ENCODE measurements at regions not wholly inside any gene's neighbourhood (a gene's known extent, or its start where the extent isn't known, plus 50 kb on each side); places are given as distances from the start of the nearest gene placed in this dataset.
"Not testable (repeated sequence)": the region's sequence is repeated elsewhere in the genome, so short reads cannot be mapped to it uniquely, and the experiment has no call there.

- no peak overlapping the region for H3K27ac Mint-ChIP-seq
- no peaks in the 10 kb centered on the region for H3K36me3 Mint-ChIP-seq (ENCODE audit: low read depth)
- no peak for DNase-seq
- H3K4me3 Mint-ChIP-seq = no peak overlapping the region
- CTCF ChIA-PET = no interaction called here
- peaks cover 2% of the 10 kb centered on the region for H3K27me3 Mint-ChIP-seq
- H3K9me3 Mint-ChIP-seq = peaks cover 2% of the 10 kb centered on the region
- H3K4me1 Mint-ChIP-seq = no peaks in the 10 kb centered on the region
- POLR2A ChIA-PET = no interaction called here
Measured at GRCh38 chr2:175597286-175597685, 404.8 kb downstream of the LNPK start.

- no peak overlapping the region for H3K27ac Mint-ChIP-seq
- POLR2A ChIA-PET = no interaction called here
- no peaks in the 10 kb centered on the region for H3K4me1 Mint-ChIP-seq
- no peak overlapping the region for H3K4me3 Mint-ChIP-seq
- H3K27me3 Mint-ChIP-seq = peaks cover 2% of the 10 kb centered on the region
- peaks cover 2% of the 10 kb centered on the region for H3K9me3 Mint-ChIP-seq
- DNase-seq = no peak
- CTCF ChIA-PET = no interaction called here
- no peaks in the 10 kb centered on the region for H3K36me3 Mint-ChIP-seq (ENCODE audit: low read depth)
Measured at GRCh38 chr2:175595139-175595538, 406.9 kb downstream of the LNPK start.

GRCh38 chr2:175593686-175594525 is 408.2 kb downstream of the LNPK start:
- DNase-seq; H3K36me3 Mint-ChIP-seq (ENCODE audit: low read depth); H3K27me3 Mint-ChIP-seq; H3K4me3 Mint-ChIP-seq; H3K9me3 Mint-ChIP-seq; H3K4me1 Mint-ChIP-seq; H3K27ac Mint-ChIP-seq; CTCF ChIA-PET; POLR2A ChIA-PET: not testable (repeated sequence)

GRCh38 chr2:175588213-175588612 is 406.7 kb upstream of the ATP5MC3 start:
- H3K9me3 Mint-ChIP-seq; H3K27ac Mint-ChIP-seq; H3K36me3 Mint-ChIP-seq (ENCODE audit: low read depth); CTCF ChIA-PET; DNase-seq; POLR2A ChIA-PET; H3K27me3 Mint-ChIP-seq; H3K4me1 Mint-ChIP-seq; H3K4me3 Mint-ChIP-seq: not testable (repeated sequence)

- Mint-ChIP-seq H3K4me1 (no peaks in the 10 kb centered on the region), H3K4me3 (no peak overlapping the region), H3K36me3 (ENCODE audit: low read depth) (no peaks in the 10 kb centered on the region), H3K9me3 (no peaks in the 10 kb centered on the region), H3K27me3 (no peaks in the 10 kb centered on the region), H3K27ac (no peak overlapping the region)
- CTCF ChIA-PET = no interaction called here
- POLR2A ChIA-PET = no interaction called here
- DNase-seq = no peak
Measured at GRCh38 chr2:175585496-175585895, 404.0 kb upstream of the ATP5MC3 start.

- Mint-ChIP-seq H3K4me1 (peaks cover 6% of the 10 kb centered on the region), H3K36me3 (ENCODE audit: low read depth) (no peaks in the 10 kb centered on the region), H3K27ac (no peak overlapping the region), H3K9me3 (no peaks in the 10 kb centered on the region), H3K4me3 (no peak overlapping the region), H3K27me3 (no peaks in the 10 kb centered on the region)
- no peak for DNase-seq
- CTCF ChIA-PET = no interaction called here
- POLR2A ChIA-PET = no interaction called here
Measured at GRCh38 chr2:175580652-175581051, 399.1 kb upstream of the ATP5MC3 start.

- H3K4me3 Mint-ChIP-seq = no peak overlapping the region
- no peaks in the 10 kb centered on the region for H3K9me3 Mint-ChIP-seq
- POLR2A ChIA-PET = no interaction called here
- peaks cover 12% of the 10 kb centered on the region for H3K4me1 Mint-ChIP-seq
- CTCF ChIA-PET = no interaction called here
- H3K27ac Mint-ChIP-seq = no peak overlapping the region
- no peaks in the 10 kb centered on the region for H3K36me3 Mint-ChIP-seq (ENCODE audit: low read depth)
- peaks cover 4% of the 10 kb centered on the region for H3K27me3 Mint-ChIP-seq
- no peak for DNase-seq
Measured at GRCh38 chr2:175579646-175580045, 398.1 kb upstream of the ATP5MC3 start.

GRCh38 chr2:175577368-175577970 is 396.0 kb upstream of the ATP5MC3 start:
- H3K9me3 Mint-ChIP-seq = no peaks in the 10 kb centered on the region
- no peak for DNase-seq
- no peaks in the 10 kb centered on the region for H3K36me3 Mint-ChIP-seq (ENCODE audit: low read depth)
- H3K4me3 Mint-ChIP-seq = no peak overlapping the region
- H3K27ac Mint-ChIP-seq = no peak overlapping the region
- H3K27me3 Mint-ChIP-seq = peaks cover 9% of the 10 kb centered on the region
- peaks cover 12% of the 10 kb centered on the region for H3K4me1 Mint-ChIP-seq
- ChIA-PET CTCF (no interaction called here), POLR2A (no interaction called here)

GRCh38 chr2:175576875-175577274 is 395.4 kb upstream of the ATP5MC3 start:
- Mint-ChIP-seq H3K27me3 (peaks cover 11% of the 10 kb centered on the region), H3K4me1 (peaks cover 12% of the 10 kb centered on the region), H3K36me3 (ENCODE audit: low read depth) (no peaks in the 10 kb centered on the region), H3K4me3 (no peak overlapping the region), H3K9me3 (no peaks in the 10 kb centered on the region), H3K27ac (no peak overlapping the region)
- ChIA-PET CTCF (no interaction called here), POLR2A (no interaction called here)
- DNase-seq = no peak

- no peaks in the 10 kb centered on the region for H3K36me3 Mint-ChIP-seq (ENCODE audit: low read depth)
- no peaks in the 10 kb centered on the region for H3K9me3 Mint-ChIP-seq
- H3K27ac Mint-ChIP-seq = no peak overlapping the region
- no peak overlapping the region for H3K4me3 Mint-ChIP-seq
- no peak for DNase-seq
- ChIA-PET POLR2A (no interaction called here), CTCF (no interaction called here)
- peaks cover 12% of the 10 kb centered on the region for H3K4me1 Mint-ChIP-seq
- H3K27me3 Mint-ChIP-seq = peaks cover 11% of the 10 kb centered on the region
Measured at GRCh38 chr2:175576270-175576669, 394.8 kb upstream of the ATP5MC3 start.

- no peak overlapping the region for H3K27ac Mint-ChIP-seq
- H3K9me3 Mint-ChIP-seq = no peaks in the 10 kb centered on the region
- H3K36me3 Mint-ChIP-seq (ENCODE audit: low read depth) = no peaks in the 10 kb centered on the region
- peaks cover 12% of the 10 kb centered on the region for H3K4me1 Mint-ChIP-seq
- ChIA-PET CTCF (no interaction called here), POLR2A (no interaction called here)
- DNase-seq = no peak
- H3K4me3 Mint-ChIP-seq = no peak overlapping the region
- peaks cover 11% of the 10 kb centered on the region for H3K27me3 Mint-ChIP-seq
Measured at GRCh38 chr2:175575346-175576258, 394.1 kb upstream of the ATP5MC3 start.

- no peak for DNase-seq
- no peak overlapping the region for H3K4me3 Mint-ChIP-seq
- no peaks in the 10 kb centered on the region for H3K36me3 Mint-ChIP-seq (ENCODE audit: low read depth)
- H3K27ac Mint-ChIP-seq = no peak overlapping the region
- ChIA-PET POLR2A (no interaction called here), CTCF (no interaction called here)
- H3K9me3 Mint-ChIP-seq = no peaks in the 10 kb centered on the region
- peaks cover 12% of the 10 kb centered on the region for H3K4me1 Mint-ChIP-seq
- peaks cover 11% of the 10 kb centered on the region for H3K27me3 Mint-ChIP-seq
Measured at GRCh38 chr2:175574069-175574468, 392.6 kb upstream of the ATP5MC3 start.

GRCh38 chr2:175571078-175571653 is 389.7 kb upstream of the ATP5MC3 start:
- CTCF ChIA-PET = no interaction called here

More at GRCh38 chr2:175571078-175571653, 389.7 kb upstream of the ATP5MC3 start:
- DNase-seq = no peak
- POLR2A ChIA-PET = no interaction called here
- H3K27ac Mint-ChIP-seq = no peak overlapping the region
- H3K36me3 Mint-ChIP-seq (ENCODE audit: low read depth) = no peaks in the 10 kb centered on the region
- peaks cover 12% of the 10 kb centered on the region for H3K4me1 Mint-ChIP-seq
- peaks cover 11% of the 10 kb centered on the region for H3K27me3 Mint-ChIP-seq
- no peaks in the 10 kb centered on the region for H3K9me3 Mint-ChIP-seq
- H3K4me3 Mint-ChIP-seq = no peak overlapping the region

Data from activated CD4-positive, alpha-beta T cell treated with anti-CD3 and anti-CD28 coated beads, Interleukin-2, amount 10 ng/mL, durations not matched to agents 7 days and 5 days (primary cell).